MM.1S (cell line): ENCODE measurements at regions not wholly inside any gene's neighbourhood (a gene's known extent, or its start where the extent isn't known, plus 50 kb on each side); places are given as distances from the start of the nearest gene placed in this dataset.

Experiments
- DNase-seq: peaks from one replicate; pipeline ENCODE4 v3.0.0-alpha.2; 2015
- H2AFZ ChIP-seq: fragments of 300-600 bp; sonication (generic); 2 replicates; pipeline ENCODE4 v1.6.0; 2016; ENCODE audit warnings: antibody characterized with exemption, low read length
- H3F3A ChIP-seq: fragments of 300-600 bp; sonication (generic); 2 replicates; pipeline ENCODE4 v1.6.1; 2016; ENCODE audit warnings: mild to moderate bottlenecking, antibody characterized with exemption, low read length, moderate library complexity, mixed read lengths; ENCODE audit not compliant: insufficient read depth
- H3K27ac ChIP-seq: fragments of 300-600 bp; sonication (generic); 2 replicates; pipeline ENCODE4 v1.5.1; 2016; ENCODE audit warnings: mild to moderate bottlenecking, low read length
- H3K27me3 ChIP-seq: fragments of 300-600 bp; sonication (generic); replicated peaks from 2 replicates; pipeline ENCODE4 v1.6.0; 2016; ENCODE audit warnings: low read length; ENCODE audit not compliant: insufficient read depth
- H3K36me3 ChIP-seq: fragments of 300-600 bp; sonication (generic); replicated peaks from 2 replicates; pipeline ENCODE4 v1.6.1; 2016; ENCODE audit warnings: mild to moderate bottlenecking, low read length, mixed read lengths; ENCODE audit not compliant: insufficient read depth
- H3K4me1 ChIP-seq: fragments of 300-600 bp; sonication (generic); 2 replicates; pipeline ENCODE4 v1.6.1; 2016; ENCODE audit warnings: low read length, mixed read lengths
- H3K4me2 ChIP-seq: fragments of 300-600 bp; sonication (generic); 2 replicates; pipeline ENCODE4 v1.6.0; 2016; ENCODE audit warnings: low read depth, low read length
- H3K4me3 ChIP-seq: fragments of 300-600 bp; sonication (generic); 2 replicates; pipeline ENCODE4 v1.5.1; 2016; ENCODE audit warnings: low read length, mixed read lengths
- H3K79me2 ChIP-seq: fragments of 300-600 bp; sonication (generic); 2 replicates; pipeline ENCODE4 v1.6.1; 2016; ENCODE audit warnings: mixed run types, low read length, mixed read lengths
- H3K9ac ChIP-seq: fragments of 300-600 bp; sonication (generic); 2 replicates; pipeline ENCODE4 v1.6.1; 2016; ENCODE audit warnings: low read length, mixed read lengths
- H3K9me2 ChIP-seq: fragments of 300-600 bp; sonication (generic); replicated peaks from 2 replicates; pipeline ENCODE4 v1.6.1; 2016; ENCODE audit warnings: mild to moderate bottlenecking, low read length, mixed read lengths; ENCODE audit not compliant: insufficient read depth
- H3K9me3 ChIP-seq: fragments of 300-600 bp; sonication (generic); replicated peaks from 2 replicates; pipeline ENCODE4 v1.6.1; 2016; ENCODE audit warnings: mild to moderate bottlenecking, low read length, mixed read lengths; ENCODE audit not compliant: insufficient read depth
- H4K20me1 ChIP-seq: fragments of 300-600 bp; sonication (generic); 2 replicates; pipeline ENCODE4 v1.6.1; 2016; ENCODE audit warnings: mild to moderate bottlenecking, low read length, moderate library complexity, mixed read lengths; ENCODE audit not compliant: insufficient read depth
- EZH2 ChIP-seq: fragments of 300-600 bp; sonication (generic); optimal IDR thresholded peaks from 2 replicates; pipeline ENCODE3; 2017; ENCODE audit warnings: low read depth, mild to moderate bottlenecking, antibody characterized with exemption, low read length, mixed read lengths
- EZH2phosphoT487 ChIP-seq: fragments of 300-600 bp; sonication (generic); IDR thresholded peaks from 2 replicates; pipeline ENCODE4 v1.6.1; 2018; ENCODE audit warnings: antibody characterized with exemption, low read length
- TF ChIP-seq, protein P1 (sequence below): fragments of 300-600 bp; sonication (generic); IDR thresholded peaks from 2 replicates; pipeline ENCODE4 v1.5.1; 2016; ENCODE audit warnings: antibody characterized with exemption, low read length, mixed read lengths

GRCh38 chr10:128566361-128566968 lies 440.2 kb upstream of the MKI67 start:
- Histone ChIP-seq H3K27me3 (no peaks in the 10 kb centered on the region), H3K36me3 (no peaks in the 10 kb centered on the region), H3K4me3 (no peak overlapping the region), H3K4me1 (no peaks in the 10 kb centered on the region), H4K20me1 (no peaks in the 10 kb centered on the region), H3K9me3 (no peaks in the 10 kb centered on the region), H2AFZ (no peak overlapping the region), H3K79me2 (no peaks in the 10 kb centered on the region), H3K9ac (no peak overlapping the region), H3F3A (no peaks in the 10 kb centered on the region), H3K9me2 (no peaks in the 10 kb centered on the region), H3K4me2 (no peak overlapping the region), H3K27ac (no peak overlapping the region)
- no peak for DNase-seq
- no peak for TF ChIP-seq EZH2
- TF ChIP-seq, protein P1, sequence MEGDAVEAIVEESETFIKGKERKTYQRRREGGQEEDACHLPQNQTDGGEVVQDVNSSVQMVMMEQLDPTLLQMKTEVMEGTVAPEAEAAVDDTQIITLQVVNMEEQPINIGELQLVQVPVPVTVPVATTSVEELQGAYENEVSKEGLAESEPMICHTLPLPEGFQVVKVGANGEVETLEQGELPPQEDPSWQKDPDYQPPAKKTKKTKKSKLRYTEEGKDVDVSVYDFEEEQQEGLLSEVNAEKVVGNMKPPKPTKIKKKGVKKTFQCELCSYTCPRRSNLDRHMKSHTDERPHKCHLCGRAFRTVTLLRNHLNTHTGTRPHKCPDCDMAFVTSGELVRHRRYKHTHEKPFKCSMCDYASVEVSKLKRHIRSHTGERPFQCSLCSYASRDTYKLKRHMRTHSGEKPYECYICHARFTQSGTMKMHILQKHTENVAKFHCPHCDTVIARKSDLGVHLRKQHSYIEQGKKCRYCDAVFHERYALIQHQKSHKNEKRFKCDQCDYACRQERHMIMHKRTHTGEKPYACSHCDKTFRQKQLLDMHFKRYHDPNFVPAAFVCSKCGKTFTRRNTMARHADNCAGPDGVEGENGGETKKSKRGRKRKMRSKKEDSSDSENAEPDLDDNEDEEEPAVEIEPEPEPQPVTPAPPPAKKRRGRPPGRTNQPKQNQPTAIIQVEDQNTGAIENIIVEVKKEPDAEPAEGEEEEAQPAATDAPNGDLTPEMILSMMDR = no peak
- no peak for TF ChIP-seq EZH2phosphoT487

- no peaks in the 10 kb centered on the region for H3K9me2 ChIP-seq
- no peak overlapping the region for H3K4me2 ChIP-seq
- no peak overlapping the region for H3K9ac ChIP-seq
- DNase-seq = no peak
- no peaks in the 10 kb centered on the region for H4K20me1 ChIP-seq
- H3K27ac ChIP-seq = no peak overlapping the region
- no peaks in the 10 kb centered on the region for H3K27me3 ChIP-seq
- H3K4me3 ChIP-seq = no peak overlapping the region
- H3K4me1 ChIP-seq = no peaks in the 10 kb centered on the region
- H3F3A ChIP-seq = no peaks in the 10 kb centered on the region
- no peaks in the 10 kb centered on the region for H3K9me3 ChIP-seq
- no peaks in the 10 kb centered on the region for H3K36me3 ChIP-seq
- TF ChIP-seq EZH2 = no peak
- TF ChIP-seq, protein P1 = no peak
- H2AFZ ChIP-seq = no peak overlapping the region
- H3K79me2 ChIP-seq = no peaks in the 10 kb centered on the region
These were observed 441.3 kb upstream of the MKI67 start for GRCh38 chr10:128567551-128567950.

- H3K27ac ChIP-seq = no peak overlapping the region
- H4K20me1 ChIP-seq = no peaks in the 10 kb centered on the region
- no peaks in the 10 kb centered on the region for H3K4me1 ChIP-seq
- H3K4me2 ChIP-seq = no peak overlapping the region
- H3F3A ChIP-seq = no peaks in the 10 kb centered on the region
- no peak overlapping the region for H3K4me3 ChIP-seq
- no peaks in the 10 kb centered on the region for H3K9me2 ChIP-seq
- no peak overlapping the region for H2AFZ ChIP-seq
- no peaks in the 10 kb centered on the region for H3K27me3 ChIP-seq
- TF ChIP-seq, protein P1 = no peak
- TF ChIP-seq EZH2phosphoT487 = no peak
- TF ChIP-seq EZH2 = no peak
- no peak overlapping the region for H3K9ac ChIP-seq
- H3K79me2 ChIP-seq = no peaks in the 10 kb centered on the region
- DNase-seq = no peak
- no peaks in the 10 kb centered on the region for H3K9me3 ChIP-seq
- no peaks in the 10 kb centered on the region for H3K36me3 ChIP-seq
These were observed 441.8 kb upstream of the MKI67 start for GRCh38 chr10:128568041-128568440.
